ENCODE measurements at regions not wholly inside any gene's neighbourhood (a gene's known extent, or its start where the extent isn't known, plus 50 kb on each side); places are given as distances from the start of the nearest gene placed in this dataset.
A peak's percentile ranks its signal among the peaks of the same experiment; 100 is the strongest.
"Not testable (repeated sequence)": the region's sequence is repeated elsewhere in the genome, so short reads cannot be mapped to it uniquely, and the experiment has no call there.

DNA sequence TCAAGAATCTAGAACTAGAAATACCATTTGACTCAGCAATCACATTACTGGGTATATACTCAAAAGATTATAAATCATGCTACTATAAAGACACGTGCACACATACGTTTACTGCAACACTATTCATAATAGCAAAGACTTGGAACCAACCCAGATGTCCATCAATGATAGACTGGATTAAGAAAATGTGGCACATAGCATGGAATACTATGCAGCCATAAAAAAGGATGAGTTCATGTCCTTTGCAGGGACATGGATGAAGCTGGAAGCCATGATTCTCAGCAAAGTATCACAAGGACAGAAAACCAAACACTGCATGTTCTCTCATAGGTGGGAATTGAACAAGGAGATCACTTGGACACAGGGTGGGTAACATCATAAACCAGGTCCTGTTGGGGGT, 185.3 kb upstream of the ZNF322 start:
- not testable (repeated sequence) for DNase-seq; H3K27ac Mint-ChIP-seq; H3K36me3 Mint-ChIP-seq (ENCODE audit: low read depth); H3K27me3 Mint-ChIP-seq; H3K9me3 Mint-ChIP-seq; H3K4me3 Mint-ChIP-seq; H3K4me1 Mint-ChIP-seq (ENCODE audit: low read depth)

DNA sequence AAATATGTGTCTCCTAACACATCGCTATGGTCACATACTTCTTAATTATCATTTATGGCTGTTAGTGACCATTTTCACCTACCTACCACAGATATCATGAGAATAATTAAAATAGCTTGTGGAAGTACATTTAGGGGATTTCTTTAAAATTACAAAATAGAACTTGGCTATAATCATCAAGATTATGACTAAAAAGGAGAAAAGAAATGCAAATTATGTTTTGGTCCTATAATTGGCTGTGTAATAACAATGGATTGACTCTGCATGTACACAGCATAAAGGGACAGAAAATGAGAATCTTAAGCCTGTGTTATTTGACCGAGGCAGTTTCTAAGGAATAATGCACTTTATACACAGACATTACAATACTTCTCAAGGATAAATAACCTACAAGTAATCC, 197.7 kb upstream of the ZNF322 start:
- H3K9me3 Mint-ChIP-seq; H3K36me3 Mint-ChIP-seq (ENCODE audit: low read depth); DNase-seq; H3K27me3 Mint-ChIP-seq; H3K4me3 Mint-ChIP-seq; H3K27ac Mint-ChIP-seq; H3K4me1 Mint-ChIP-seq (ENCODE audit: low read depth): not testable (repeated sequence)

DNA sequence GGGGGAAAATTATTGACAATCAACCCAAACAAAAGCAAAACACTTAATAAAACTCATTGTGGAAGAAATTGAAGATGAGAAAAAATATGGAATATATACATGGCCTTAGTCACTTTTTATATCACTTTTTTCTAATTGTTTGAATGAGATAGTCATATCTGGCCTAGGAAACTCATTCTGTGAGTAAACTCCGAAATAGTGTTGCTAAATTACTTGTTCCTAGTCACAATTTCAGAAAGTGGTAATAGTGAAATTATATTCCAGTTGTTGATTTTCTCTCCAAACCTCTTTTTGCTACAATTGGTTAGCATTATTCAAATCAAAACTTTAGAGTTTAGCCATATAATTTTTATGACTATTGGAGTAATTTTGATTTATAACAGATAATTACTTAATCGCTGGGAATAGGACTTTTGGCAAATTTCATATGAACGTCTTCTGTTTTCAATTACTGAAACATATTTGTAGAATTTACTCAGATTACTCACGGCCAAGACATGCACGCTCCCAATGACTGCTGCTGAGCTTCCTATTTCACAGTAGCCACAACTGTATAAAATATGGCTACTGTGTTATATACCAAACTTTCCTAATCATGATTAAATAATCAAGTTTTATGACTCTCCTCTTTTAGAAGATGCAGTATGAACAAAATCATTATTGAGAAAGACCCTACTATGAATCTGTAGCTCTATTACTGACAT, 199.7 kb upstream of the ZNF322 start:
- H3K9me3 Mint-ChIP-seq; H3K4me3 Mint-ChIP-seq; H3K36me3 Mint-ChIP-seq (ENCODE audit: low read depth); H3K27ac Mint-ChIP-seq; DNase-seq; H3K27me3 Mint-ChIP-seq; H3K4me1 Mint-ChIP-seq (ENCODE audit: low read depth): not testable (repeated sequence)

DNA sequence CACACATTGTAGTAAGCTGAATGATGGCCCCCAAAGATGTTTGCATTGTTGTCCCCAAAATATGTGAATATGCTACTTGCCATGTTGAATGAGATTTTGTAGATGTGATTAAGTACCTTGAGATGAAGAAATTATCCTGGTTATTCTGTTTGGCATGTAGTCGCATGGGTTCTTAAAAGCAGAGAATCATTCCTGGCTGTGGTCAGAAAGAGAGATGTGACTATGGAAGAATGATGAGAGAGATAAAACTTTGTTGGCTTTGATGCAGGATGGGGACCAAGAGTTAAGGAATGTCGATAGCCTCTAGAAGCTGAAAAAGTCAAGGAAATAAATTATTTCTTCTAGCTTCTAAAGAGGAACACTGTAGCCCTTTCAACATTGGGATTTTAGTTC, 200.2 kb upstream of the ZNF322 start:
- not testable (repeated sequence) for H3K4me1 Mint-ChIP-seq (ENCODE audit: low read depth); H3K36me3 Mint-ChIP-seq (ENCODE audit: low read depth); H3K4me3 Mint-ChIP-seq; DNase-seq; H3K9me3 Mint-ChIP-seq; H3K27ac Mint-ChIP-seq; H3K27me3 Mint-ChIP-seq

DNA sequence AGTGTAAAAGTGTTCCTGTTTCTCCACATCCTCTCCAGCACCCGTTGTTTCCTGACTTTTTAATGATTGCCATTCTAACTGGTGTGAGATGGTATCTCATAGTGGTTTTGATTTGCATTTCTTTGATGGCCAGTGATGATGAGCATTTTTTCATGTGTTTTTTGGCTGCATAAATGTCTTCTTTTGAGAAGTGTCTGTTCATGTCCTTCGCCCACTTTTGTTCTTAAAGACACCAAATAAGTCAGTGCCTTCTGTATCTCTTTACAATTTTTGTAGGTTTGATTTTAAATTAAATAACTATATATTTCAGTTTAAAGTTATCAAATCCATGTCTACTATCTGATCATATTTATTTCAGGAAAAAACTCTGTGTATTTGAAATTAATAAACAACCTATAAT, 202.4 kb upstream of the ZNF322 start:
- DNase-seq; H3K27me3 Mint-ChIP-seq; H3K4me1 Mint-ChIP-seq (ENCODE audit: low read depth); H3K27ac Mint-ChIP-seq; H3K36me3 Mint-ChIP-seq (ENCODE audit: low read depth); H3K4me3 Mint-ChIP-seq; H3K9me3 Mint-ChIP-seq: not testable (repeated sequence)

DNA sequence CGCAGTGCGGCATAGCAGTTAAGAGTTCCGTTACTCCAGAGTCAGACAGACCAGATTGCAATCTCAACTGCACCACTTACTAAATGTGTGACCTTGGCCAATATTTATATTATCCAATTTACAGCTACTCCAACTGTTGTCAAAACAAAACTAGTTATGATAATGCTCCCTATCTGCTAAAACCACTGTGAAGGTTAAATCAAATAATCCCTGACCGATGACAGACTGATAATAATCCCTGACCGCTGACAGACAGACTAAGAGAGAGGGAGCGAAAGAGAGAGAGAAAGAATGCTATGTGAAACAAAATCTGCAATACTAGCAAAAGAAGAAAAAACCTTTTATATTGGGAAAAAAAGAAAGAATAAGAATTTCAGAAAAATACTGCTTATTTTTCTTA, 204.1 kb upstream of the ZNF322 start:
- not testable (repeated sequence) for H3K27ac Mint-ChIP-seq; H3K36me3 Mint-ChIP-seq (ENCODE audit: low read depth); DNase-seq; H3K9me3 Mint-ChIP-seq; H3K27me3 Mint-ChIP-seq; H3K4me3 Mint-ChIP-seq; H3K4me1 Mint-ChIP-seq (ENCODE audit: low read depth)

DNA sequence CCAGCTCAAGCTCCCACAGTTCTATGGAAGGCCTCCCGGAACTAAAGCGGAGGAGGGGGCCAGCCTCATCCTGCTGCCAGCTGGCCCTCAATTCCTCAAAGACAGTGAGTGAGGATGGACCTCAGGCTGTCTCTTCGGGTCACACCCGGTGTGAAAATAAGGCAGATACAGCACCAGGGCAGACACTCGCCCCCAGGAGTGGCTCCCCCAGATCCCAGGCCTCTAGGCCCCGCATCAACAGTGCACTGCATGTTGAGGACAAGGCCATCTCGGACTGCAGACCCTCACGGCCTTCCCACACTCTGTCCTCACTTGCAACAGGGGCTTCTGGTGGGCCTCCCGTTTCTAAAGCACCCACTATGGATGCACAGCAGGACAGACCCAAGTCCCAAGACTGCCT, 239.2 kb upstream of the ZNF322 start:
- not testable (repeated sequence) for DNase-seq; H3K27me3 Mint-ChIP-seq; H3K9me3 Mint-ChIP-seq; H3K36me3 Mint-ChIP-seq (ENCODE audit: low read depth); H3K4me1 Mint-ChIP-seq (ENCODE audit: low read depth); H3K27ac Mint-ChIP-seq; H3K4me3 Mint-ChIP-seq

DNA sequence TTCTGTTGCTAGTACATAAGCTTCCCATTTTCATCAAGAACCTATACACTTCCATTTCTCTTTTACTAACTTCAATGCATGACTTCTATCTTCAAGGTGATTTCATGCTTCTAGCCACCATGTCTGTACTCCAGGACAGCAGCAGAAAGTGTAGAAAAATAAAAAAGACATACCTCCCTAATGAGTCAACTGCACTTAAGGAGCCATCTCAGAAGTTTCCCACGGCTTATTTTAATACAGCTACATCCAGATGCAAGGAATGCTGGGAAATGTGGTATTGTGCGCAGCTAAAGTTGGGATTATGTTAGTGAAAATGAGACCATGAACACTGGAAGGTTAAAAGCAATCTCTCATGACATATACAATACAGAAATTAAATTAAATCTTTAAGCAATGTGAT, 264.7 kb upstream of the ZNF322 start:
- peaks cover 19% of the 10 kb centered on the region for H3K36me3 Mint-ChIP-seq (ENCODE audit: low read depth)
- H3K9me3 Mint-ChIP-seq; H3K4me1 Mint-ChIP-seq (ENCODE audit: low read depth); H3K27me3 Mint-ChIP-seq; H3K4me3 Mint-ChIP-seq; DNase-seq; H3K27ac Mint-ChIP-seq: not testable (repeated sequence)

DNA sequence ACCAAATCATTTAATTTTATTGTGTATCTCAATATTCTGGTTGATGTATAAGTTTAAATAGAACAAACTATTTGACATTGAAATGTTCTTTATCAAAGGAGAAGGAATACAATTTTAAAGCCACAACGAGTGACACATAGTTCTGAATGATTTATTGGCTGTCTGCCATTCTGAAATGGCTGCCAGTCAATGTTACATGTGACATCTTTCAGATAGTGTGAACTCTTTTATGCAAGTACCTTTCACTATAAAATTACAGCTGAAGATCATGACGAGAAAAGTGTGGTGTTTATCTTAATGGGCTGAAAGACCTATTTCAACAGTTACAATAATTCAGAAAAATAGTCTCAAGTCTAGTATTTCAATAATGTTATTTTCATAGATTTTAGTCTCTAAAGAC, 268.6 kb upstream of the ZNF322 start:
- not testable (repeated sequence) for H3K27ac Mint-ChIP-seq; H3K4me3 Mint-ChIP-seq; H3K36me3 Mint-ChIP-seq (ENCODE audit: low read depth); H3K9me3 Mint-ChIP-seq; DNase-seq; H3K4me1 Mint-ChIP-seq (ENCODE audit: low read depth); H3K27me3 Mint-ChIP-seq

DNA sequence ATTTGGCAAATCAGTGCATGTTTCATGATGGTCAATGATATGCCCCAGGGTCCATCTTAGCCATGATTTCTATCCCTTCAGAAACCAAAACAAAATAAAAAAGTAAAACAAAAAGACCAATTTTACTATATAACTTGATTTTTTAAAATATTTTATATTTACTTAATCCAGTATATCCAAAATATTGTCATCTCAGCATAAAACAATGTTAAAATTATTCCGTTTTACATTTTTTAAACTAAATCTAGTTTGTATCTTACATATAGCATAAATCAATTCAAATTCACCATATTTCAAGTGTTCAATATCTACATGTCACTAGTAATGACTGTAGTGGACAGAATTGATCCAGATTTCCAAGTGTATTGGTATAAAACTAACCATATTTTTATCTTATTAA, 277.7 kb upstream of the ZNF322 start:
- not testable (repeated sequence) for H3K36me3 Mint-ChIP-seq (ENCODE audit: low read depth); H3K4me1 Mint-ChIP-seq (ENCODE audit: low read depth); H3K9me3 Mint-ChIP-seq; H3K27ac Mint-ChIP-seq; DNase-seq; H3K27me3 Mint-ChIP-seq; H3K4me3 Mint-ChIP-seq

DNA sequence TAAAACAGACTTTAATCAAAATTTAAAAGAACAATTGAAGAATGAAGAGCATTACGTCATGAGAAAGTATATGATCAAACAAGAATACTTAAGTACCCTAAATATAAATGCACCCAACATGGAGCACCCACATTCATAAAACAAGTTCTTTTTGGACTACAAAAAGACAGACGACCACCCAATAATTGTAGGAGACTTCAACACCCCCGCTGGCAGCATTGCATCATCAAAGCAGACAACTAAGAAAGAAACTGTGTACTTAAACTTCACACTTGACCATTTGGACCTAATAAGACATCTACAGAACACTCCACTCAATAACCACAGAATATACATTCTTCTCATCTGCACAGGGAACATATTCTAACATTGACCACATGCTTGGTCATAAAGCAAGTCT, 291.7 kb upstream of the ZNF322 start:
- H3K36me3 Mint-ChIP-seq (ENCODE audit: low read depth); H3K27ac Mint-ChIP-seq; H3K4me1 Mint-ChIP-seq (ENCODE audit: low read depth); H3K4me3 Mint-ChIP-seq; H3K9me3 Mint-ChIP-seq; DNase-seq; H3K27me3 Mint-ChIP-seq: not testable (repeated sequence)

DNA sequence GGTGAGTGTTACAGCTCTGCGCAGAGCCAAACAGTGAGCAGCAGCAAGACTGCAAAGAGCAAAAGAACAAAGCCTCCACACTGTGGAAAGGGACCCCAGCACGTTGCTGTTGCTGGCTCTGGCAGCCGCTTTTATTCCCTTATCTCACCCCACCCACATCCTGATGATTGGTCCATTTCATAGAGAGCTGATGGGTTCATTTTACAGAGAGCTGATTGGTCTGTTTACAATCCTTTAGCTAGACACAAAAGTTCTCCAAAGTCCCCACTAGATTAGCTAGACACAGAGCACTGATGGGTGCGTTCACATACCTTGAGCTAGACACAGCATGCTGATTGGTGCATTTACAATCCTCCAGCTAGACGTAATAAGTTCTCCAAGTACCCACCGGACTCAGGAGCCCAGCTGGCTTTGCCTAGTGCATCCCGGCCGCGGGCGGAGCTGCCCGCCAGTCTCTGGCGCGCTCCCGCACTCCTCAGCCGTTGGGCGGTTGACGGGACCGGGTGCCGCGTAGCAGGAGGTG, 291.4 kb upstream of the PRSS16 start:
- Mint-ChIP-seq H3K4me3 (peak overlapping the region; percentile 80), H3K4me1 (ENCODE audit: low read depth) (peaks cover 12% of the 10 kb centered on the region), H3K27ac (peak overlapping the region; percentile 91)
- H3K27me3 Mint-ChIP-seq; DNase-seq; H3K9me3 Mint-ChIP-seq; H3K36me3 Mint-ChIP-seq (ENCODE audit: low read depth): not testable (repeated sequence)

DNA sequence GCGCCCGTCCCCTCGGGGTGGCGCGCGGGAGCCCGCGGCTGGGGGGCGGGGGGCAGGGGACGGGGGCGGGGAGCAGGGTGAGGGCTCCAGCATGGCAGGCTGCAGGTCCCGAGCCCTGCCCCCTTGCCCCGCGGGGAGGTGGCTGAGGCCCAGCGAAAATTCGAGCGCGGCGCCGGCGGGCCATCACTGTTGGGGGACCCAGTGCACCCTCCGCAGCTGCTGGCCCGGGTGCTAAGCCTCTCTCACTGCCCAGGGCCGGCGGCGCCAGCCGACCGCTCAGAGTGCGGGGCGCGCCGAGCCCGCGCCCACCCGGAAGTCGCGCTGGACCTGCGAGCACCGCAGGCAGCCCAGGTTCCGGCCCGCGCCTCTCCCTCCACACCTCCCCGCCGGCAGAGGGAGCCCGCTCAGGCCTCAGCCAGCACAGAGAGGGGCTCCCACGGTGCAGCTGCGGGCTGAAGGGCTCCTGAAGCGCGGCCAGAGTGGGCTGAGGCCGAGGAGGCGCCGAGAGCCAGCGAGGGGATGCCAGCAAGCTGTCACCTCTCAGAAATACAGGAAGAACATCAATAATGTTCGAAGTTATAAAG, 290.8 kb upstream of the PRSS16 start:
- peak overlapping the region; percentile 84 for H3K27ac Mint-ChIP-seq
- H3K4me3 Mint-ChIP-seq = peak overlapping the region; percentile 82
- H3K4me1 Mint-ChIP-seq (ENCODE audit: low read depth) = peaks cover 12% of the 10 kb centered on the region
- not testable (repeated sequence) for H3K36me3 Mint-ChIP-seq (ENCODE audit: low read depth); H3K9me3 Mint-ChIP-seq; H3K27me3 Mint-ChIP-seq
- DNase-seq = peak; percentile 91

DNA sequence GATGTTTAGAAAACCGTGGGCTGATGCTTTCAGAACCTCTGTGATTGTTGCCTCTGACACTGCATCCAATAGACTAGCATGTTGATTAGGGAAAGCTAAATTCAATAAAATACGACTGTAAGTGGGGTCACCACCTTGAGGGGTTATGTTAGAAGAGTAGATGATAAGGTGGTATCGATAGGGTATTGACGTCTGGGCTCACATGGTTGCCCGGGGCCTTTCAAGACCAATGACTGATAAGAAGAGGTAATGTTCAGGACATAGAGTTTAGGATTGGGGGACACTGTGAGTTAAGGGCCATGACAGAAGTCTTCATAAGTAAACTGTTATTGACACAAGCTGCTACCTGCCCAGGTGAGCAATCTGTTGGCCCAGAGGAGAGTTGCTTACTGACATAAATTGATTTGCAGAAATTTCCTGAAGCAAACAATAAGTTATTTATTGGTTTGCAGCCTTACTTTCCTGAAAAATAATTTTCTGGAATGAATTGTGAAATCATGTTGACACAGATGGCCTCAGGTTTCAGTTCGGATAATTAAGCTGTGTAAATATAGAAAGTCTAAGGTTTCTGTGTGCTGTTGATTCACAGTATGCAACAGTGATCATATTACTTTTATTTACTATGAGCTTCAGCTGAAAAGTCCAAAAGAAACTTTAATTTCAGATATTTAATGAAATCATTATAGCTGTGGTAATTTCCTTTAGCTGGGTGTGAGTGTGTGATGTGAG, 289.9 kb upstream of the PRSS16 start:
- peak overlapping the region; percentile 82 for H3K4me3 Mint-ChIP-seq
- not testable (repeated sequence) for DNase-seq; H3K36me3 Mint-ChIP-seq (ENCODE audit: low read depth); H3K9me3 Mint-ChIP-seq; H3K27me3 Mint-ChIP-seq
- H3K4me1 Mint-ChIP-seq (ENCODE audit: low read depth) = peaks cover 12% of the 10 kb centered on the region
- peak overlapping the region; percentile 77 for H3K27ac Mint-ChIP-seq

DNA sequence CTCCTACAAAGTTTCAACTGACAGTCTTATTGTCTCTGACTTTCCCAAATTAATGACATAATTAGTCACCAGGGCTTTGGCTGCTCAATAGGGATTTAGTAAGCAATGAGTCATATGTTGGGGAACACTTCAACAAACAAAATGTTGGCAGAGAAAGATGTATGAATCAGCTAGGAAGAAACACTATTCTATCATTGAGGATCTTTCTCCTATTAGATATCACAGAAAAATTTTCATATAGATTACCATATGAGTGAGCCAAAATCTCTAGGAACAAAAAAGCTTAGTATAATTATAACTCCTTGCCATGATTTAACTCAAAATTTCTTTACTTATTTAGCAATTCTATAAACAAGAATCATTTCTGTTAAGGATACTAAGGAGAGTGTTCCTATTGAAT, 286.3 kb upstream of the PRSS16 start:
- H3K4me3 Mint-ChIP-seq; H3K27me3 Mint-ChIP-seq; DNase-seq; H3K36me3 Mint-ChIP-seq (ENCODE audit: low read depth); H3K9me3 Mint-ChIP-seq; H3K27ac Mint-ChIP-seq; H3K4me1 Mint-ChIP-seq (ENCODE audit: low read depth): not testable (repeated sequence)

All from activated T-cell treated with anti-CD3 and anti-CD28 coated beads, Interleukin-2, amount 50 U/mL, for 24 hours (primary cell).